ENCODE measurements at regions not wholly inside any gene's neighbourhood (a gene's known extent, or its start where the extent isn't known, plus 50 kb on each side); places are given as distances from the start of the nearest gene placed in this dataset.

GRCh38 chr21:31537872-31538576, 121.5 kb upstream of the SOD1 start:
- 92 to 93% methylated on average over 10 of the region's 10 CpGs for WGBS, 2 donors
- DNase-seq, result no peak
- intact Hi-C loops (cut with DNase I; ENCODE audit: low total_unique reads), result no loop called here
- Histone ChIP-seq H3K9me3 (no peaks in the 10 kb centered on the region), H3K36me3 (ENCODE audit: low read depth, missing control alignments) (no peaks in the 10 kb centered on the region), H3K4me3 (no peak overlapping the region), H3K27me3 (no peaks in the 10 kb centered on the region), H3K27ac (no peak overlapping the region), H3K4me1 (peaks cover 10% of the 10 kb centered on the region)
- TF ChIP-seq POLR2A (IDR thresholded peaks at IDR 0.05) (no peak), CTCF (IDR thresholded peaks at IDR 0.05) (peak in 1 of 3 experiments; percentile 13)

- TF ChIP-seq CTCF (IDR thresholded peaks at IDR 0.05) (no peak), POLR2A (IDR thresholded peaks at IDR 0.05) (no peak)
- H3K4me1 ChIP-seq, result peaks cover 1% of the 10 kb centered on the region
- no peaks in the 10 kb centered on the region for H3K9me3 ChIP-seq
- intact Hi-C loops (cut with DNase I; ENCODE audit: low total_unique reads), result no loop called here
- H3K27me3 ChIP-seq, result no peaks in the 10 kb centered on the region
- H3K36me3 ChIP-seq (ENCODE audit: low read depth, missing control alignments), result no peaks in the 10 kb centered on the region
- no peak overlapping the region for H3K4me3 ChIP-seq
- no peak for DNase-seq
- 98 to 99% methylated on average over 8 of the region's 8 CpGs for WGBS, 2 donors
- no peak overlapping the region for H3K27ac ChIP-seq
These were observed 123.4 kb upstream of the SOD1 start for GRCh38 chr21:31536138-31536537.

GRCh38 chr21:31531967-31532366, 127.5 kb upstream of the SOD1 start:
- Histone ChIP-seq H3K4me3 (no peak overlapping the region), H3K27ac (no peak overlapping the region), H3K27me3 (no peaks in the 10 kb centered on the region), H3K36me3 (ENCODE audit: low read depth, missing control alignments) (no peaks in the 10 kb centered on the region), H3K4me1 (peaks cover 21% of the 10 kb centered on the region), H3K9me3 (no peaks in the 10 kb centered on the region)
- 78 to 95% methylated on average over 1 of the region's 1 CpG for WGBS, 2 donors
- intact Hi-C loops (cut with DNase I; ENCODE audit: low total_unique reads), result no loop called here
- TF ChIP-seq CTCF (IDR thresholded peaks at IDR 0.05) (no peak), POLR2A (IDR thresholded peaks at IDR 0.05) (no peak)
- DNase-seq, result no peak

- DNase-seq, result peak; percentile 50
- no peaks in the 10 kb centered on the region for H3K27me3 ChIP-seq
These were observed 128.4 kb upstream of the SOD1 start for GRCh38 chr21:31530897-31531705.

More at GRCh38 chr21:31530897-31531705, 128.4 kb upstream of the SOD1 start:
- intact Hi-C loops (cut with DNase I; ENCODE audit: low total_unique reads), result no loop called here
- H3K36me3 ChIP-seq (ENCODE audit: low read depth, missing control alignments), result no peaks in the 10 kb centered on the region
- H3K4me3 ChIP-seq, result no peak overlapping the region
- H3K4me1 ChIP-seq, result peaks cover 25% of the 10 kb centered on the region
- no peaks in the 10 kb centered on the region for H3K9me3 ChIP-seq
- TF ChIP-seq CTCF (IDR thresholded peaks at IDR 0.05) (no peak), POLR2A (IDR thresholded peaks at IDR 0.05) (no peak)
- 57 to 60% methylated on average over 10 of the region's 10 CpGs for WGBS, 2 donors
- H3K27ac ChIP-seq, result no peak overlapping the region
